ENCODE measurements at regions not wholly inside any gene's neighbourhood (a gene's known extent, or its start where the extent isn't known, plus 50 kb on each side); places are given as distances from the start of the nearest gene placed in this dataset.
A peak's percentile ranks its signal among the peaks of the same experiment; 100 is the strongest.

GRCh38 chr4:119932277-119932676 is 134.4 kb downstream of the MAD2L1 start:
- no peaks in the 10 kb centered on the region for H3K27me3 ChIP-seq (replicated peaks; ENCODE audit: control insufficient read depth, insufficient read depth, low read length)
- H3K9me3 ChIP-seq (ENCODE audit: control insufficient read depth, low read length) = no peaks in the 10 kb centered on the region
- no peaks in the 10 kb centered on the region for H3K36me3 ChIP-seq (ENCODE audit: control insufficient read depth, insufficient read depth, low read length, severe bottlenecking)
- H3K4me1 ChIP-seq (ENCODE audit: control insufficient read depth, insufficient read depth, low read length) = no peaks in the 10 kb centered on the region
- no peak overlapping the region for H3K4me3 ChIP-seq (ENCODE audit: low read length)
- H3K9ac ChIP-seq (ENCODE audit: low read length) = no peak overlapping the region
- DNase-seq (ENCODE audit: low read depth) = no peak

DNA sequence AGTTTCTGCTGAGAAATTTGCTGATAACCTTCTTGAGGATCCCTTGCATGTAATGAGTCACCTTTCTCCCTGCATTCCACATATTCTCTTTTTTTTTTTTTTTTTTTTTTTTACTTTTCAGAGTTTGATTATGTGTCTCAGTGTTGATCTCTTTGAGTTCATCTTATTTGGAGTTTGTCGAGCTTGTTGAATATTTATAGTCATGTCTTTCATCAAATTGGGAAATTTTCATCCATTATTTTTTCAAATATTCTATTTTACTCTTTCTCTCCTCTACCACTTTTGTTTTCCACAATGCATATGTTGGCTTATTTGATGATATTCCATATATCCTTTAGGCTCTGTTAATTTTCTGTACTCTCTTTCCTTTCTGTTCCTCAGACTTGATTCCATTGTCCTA is 136.1 kb downstream of the MAD2L1 start:
- Histone ChIP-seq H3K27me3 (replicated peaks; ENCODE audit: control insufficient read depth, insufficient read depth, low read length) (no peaks in the 10 kb centered on the region), H3K36me3 (ENCODE audit: control insufficient read depth, insufficient read depth, low read length, severe bottlenecking) (no peaks in the 10 kb centered on the region), H3K4me3 (ENCODE audit: low read length) (no peak overlapping the region), H3K4me1 (ENCODE audit: control insufficient read depth, insufficient read depth, low read length) (no peaks in the 10 kb centered on the region), H3K9ac (ENCODE audit: low read length) (no peak overlapping the region), H3K9me3 (ENCODE audit: control insufficient read depth, low read length) (no peaks in the 10 kb centered on the region)
- no peak for DNase-seq (ENCODE audit: low read depth)

- Histone ChIP-seq H3K9ac (ENCODE audit: low read length) (no peak overlapping the region), H3K27me3 (replicated peaks; ENCODE audit: control insufficient read depth, insufficient read depth, low read length) (no peaks in the 10 kb centered on the region), H3K4me1 (ENCODE audit: control insufficient read depth, insufficient read depth, low read length) (no peaks in the 10 kb centered on the region), H3K36me3 (ENCODE audit: control insufficient read depth, insufficient read depth, low read length, severe bottlenecking) (no peaks in the 10 kb centered on the region), H3K9me3 (ENCODE audit: control insufficient read depth, low read length) (no peaks in the 10 kb centered on the region), H3K4me3 (ENCODE audit: low read length) (no peak overlapping the region)
- DNase-seq (ENCODE audit: low read depth) = no peak
These were observed 144.8 kb downstream of the MAD2L1 start for GRCh38 chr4:119921830-119922229.

- no peak overlapping the region for H3K9ac ChIP-seq (ENCODE audit: low read length)
- H3K4me1 ChIP-seq (ENCODE audit: control insufficient read depth, insufficient read depth, low read length) = no peaks in the 10 kb centered on the region
- no peak for DNase-seq (ENCODE audit: low read depth)
- no peaks in the 10 kb centered on the region for H3K9me3 ChIP-seq (ENCODE audit: control insufficient read depth, low read length)
- H3K4me3 ChIP-seq (ENCODE audit: low read length) = no peak overlapping the region
- no peaks in the 10 kb centered on the region for H3K27me3 ChIP-seq (replicated peaks; ENCODE audit: control insufficient read depth, insufficient read depth, low read length)
- no peaks in the 10 kb centered on the region for H3K36me3 ChIP-seq (ENCODE audit: control insufficient read depth, insufficient read depth, low read length, severe bottlenecking)
These were observed 160.4 kb downstream of the MAD2L1 start for GRCh38 chr4:119906277-119906676.

DNA sequence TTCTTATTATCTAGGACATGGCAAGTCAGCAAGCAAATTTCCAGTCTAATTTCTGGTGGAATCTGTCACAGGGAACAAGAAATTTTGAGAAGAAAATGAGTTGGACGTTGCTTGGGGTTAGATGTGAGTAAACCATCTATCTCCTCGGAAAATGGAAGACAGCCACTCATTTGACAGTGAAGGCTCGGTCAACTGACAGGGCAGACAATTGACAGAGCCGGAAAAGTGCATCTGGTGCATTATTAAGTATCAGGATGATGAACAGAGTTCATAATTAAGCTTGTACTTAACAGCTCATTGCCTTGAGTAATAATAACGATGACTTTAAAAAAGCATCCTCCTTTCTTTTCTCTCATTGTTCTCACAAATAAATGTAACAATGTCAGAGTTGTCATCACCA is 168.4 kb downstream of the MAD2L1 start:
- Histone ChIP-seq H3K4me3 (ENCODE audit: low read length) (no peak overlapping the region), H3K9ac (ENCODE audit: low read length) (no peak overlapping the region), H3K4me1 (ENCODE audit: control insufficient read depth, insufficient read depth, low read length) (no peaks in the 10 kb centered on the region), H3K27me3 (replicated peaks; ENCODE audit: control insufficient read depth, insufficient read depth, low read length) (no peaks in the 10 kb centered on the region), H3K36me3 (ENCODE audit: control insufficient read depth, insufficient read depth, low read length, severe bottlenecking) (no peaks in the 10 kb centered on the region), H3K9me3 (ENCODE audit: control insufficient read depth, low read length) (no peaks in the 10 kb centered on the region)
- no peak for DNase-seq (ENCODE audit: low read depth)

DNA sequence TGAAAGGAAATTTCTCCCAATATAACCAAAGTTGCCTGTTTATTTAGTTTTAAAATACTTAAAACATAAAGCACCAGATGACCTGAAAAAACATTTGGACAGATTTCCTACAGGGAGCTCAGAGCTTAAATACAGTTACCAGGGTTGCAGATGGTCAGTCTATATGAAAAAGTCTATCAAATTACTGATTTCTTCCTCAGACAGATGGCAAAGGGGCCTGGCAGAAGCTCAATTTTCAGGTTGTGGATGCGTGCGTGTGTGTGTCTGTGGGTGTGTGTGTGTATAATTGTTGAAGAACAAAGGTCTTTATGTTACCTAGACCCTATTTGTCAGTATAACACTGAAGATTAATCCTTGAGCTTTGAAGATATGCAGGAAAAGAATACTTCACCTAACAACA is 169.4 kb downstream of the MAD2L1 start:
- no peaks in the 10 kb centered on the region for H3K36me3 ChIP-seq (ENCODE audit: control insufficient read depth, insufficient read depth, low read length, severe bottlenecking)
- H3K9me3 ChIP-seq (ENCODE audit: control insufficient read depth, low read length) = no peaks in the 10 kb centered on the region
- no peaks in the 10 kb centered on the region for H3K27me3 ChIP-seq (replicated peaks; ENCODE audit: control insufficient read depth, insufficient read depth, low read length)
- H3K4me1 ChIP-seq (ENCODE audit: control insufficient read depth, insufficient read depth, low read length) = no peaks in the 10 kb centered on the region
- no peak for DNase-seq (ENCODE audit: low read depth)
- no peak overlapping the region for H3K4me3 ChIP-seq (ENCODE audit: low read length)
- no peak overlapping the region for H3K9ac ChIP-seq (ENCODE audit: low read length)

DNA sequence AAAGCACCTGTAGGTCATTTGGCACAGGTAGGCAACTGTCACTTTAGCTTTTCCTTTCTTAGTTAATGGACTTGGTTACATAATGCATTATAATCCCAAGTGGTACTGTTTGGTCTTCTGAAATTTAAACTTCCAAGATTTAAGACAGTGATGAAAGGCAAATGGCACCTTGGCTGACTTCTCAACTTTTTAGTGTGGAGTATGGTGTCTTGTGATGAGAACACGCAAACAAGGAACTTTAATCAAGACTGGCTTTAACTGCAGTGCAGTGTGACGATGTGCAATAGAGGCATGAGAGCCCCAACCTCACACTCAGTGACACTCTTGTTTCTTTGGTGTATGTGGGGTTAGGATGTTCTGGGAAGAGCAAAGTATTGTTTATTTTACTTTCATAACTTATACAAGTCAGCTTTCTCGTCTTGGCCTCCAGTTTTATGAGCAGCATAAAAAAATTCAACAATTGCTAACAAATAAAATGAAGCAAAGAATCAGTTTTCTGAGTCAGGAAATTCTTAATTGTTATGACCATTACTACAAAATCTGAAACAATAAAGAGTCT is 171.9 kb downstream of the MAD2L1 start:
- Histone ChIP-seq H3K36me3 (ENCODE audit: control insufficient read depth, insufficient read depth, low read length, severe bottlenecking) (no peaks in the 10 kb centered on the region), H3K27me3 (replicated peaks; ENCODE audit: control insufficient read depth, insufficient read depth, low read length) (no peaks in the 10 kb centered on the region), H3K4me1 (ENCODE audit: control insufficient read depth, insufficient read depth, low read length) (no peaks in the 10 kb centered on the region), H3K4me3 (ENCODE audit: low read length) (no peak overlapping the region), H3K9me3 (ENCODE audit: control insufficient read depth, low read length) (no peaks in the 10 kb centered on the region), H3K9ac (ENCODE audit: low read length) (no peak overlapping the region)
- DNase-seq (ENCODE audit: low read depth) = no peak

DNA sequence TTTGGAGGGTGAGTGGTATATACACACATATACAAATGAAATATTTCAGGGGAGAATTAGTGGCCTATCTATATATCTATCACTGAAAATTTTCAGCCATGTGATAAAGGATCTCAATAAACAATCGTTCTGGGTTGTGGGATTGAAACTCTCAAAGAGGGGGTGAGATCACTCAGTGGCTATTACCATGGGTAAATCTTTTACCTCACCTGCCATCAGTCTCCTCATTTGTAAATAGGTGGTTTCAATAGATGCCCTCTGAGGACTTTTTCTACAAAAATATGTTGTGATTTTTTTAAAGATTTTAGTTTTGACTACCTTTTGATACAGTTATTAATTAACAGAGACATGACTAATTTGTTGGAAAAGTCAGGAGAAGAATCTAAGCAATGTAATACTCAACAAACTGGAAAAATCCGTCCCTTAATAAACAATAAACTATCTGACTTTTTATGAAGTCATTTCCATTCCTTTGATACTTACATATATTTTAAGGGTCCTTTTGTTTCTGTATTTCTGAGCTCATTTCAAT is 192.8 kb downstream of the MAD2L1 start:
- no peaks in the 10 kb centered on the region for H3K36me3 ChIP-seq (ENCODE audit: control insufficient read depth, insufficient read depth, low read length, severe bottlenecking)
- DNase-seq (ENCODE audit: low read depth) = no peak
- no peaks in the 10 kb centered on the region for H3K27me3 ChIP-seq (replicated peaks; ENCODE audit: control insufficient read depth, insufficient read depth, low read length)
- no peak overlapping the region for H3K4me3 ChIP-seq (ENCODE audit: low read length)
- no peak overlapping the region for H3K9ac ChIP-seq (ENCODE audit: low read length)
- no peaks in the 10 kb centered on the region for H3K9me3 ChIP-seq (ENCODE audit: control insufficient read depth, low read length)
- H3K4me1 ChIP-seq (ENCODE audit: control insufficient read depth, insufficient read depth, low read length) = no peaks in the 10 kb centered on the region

DNA sequence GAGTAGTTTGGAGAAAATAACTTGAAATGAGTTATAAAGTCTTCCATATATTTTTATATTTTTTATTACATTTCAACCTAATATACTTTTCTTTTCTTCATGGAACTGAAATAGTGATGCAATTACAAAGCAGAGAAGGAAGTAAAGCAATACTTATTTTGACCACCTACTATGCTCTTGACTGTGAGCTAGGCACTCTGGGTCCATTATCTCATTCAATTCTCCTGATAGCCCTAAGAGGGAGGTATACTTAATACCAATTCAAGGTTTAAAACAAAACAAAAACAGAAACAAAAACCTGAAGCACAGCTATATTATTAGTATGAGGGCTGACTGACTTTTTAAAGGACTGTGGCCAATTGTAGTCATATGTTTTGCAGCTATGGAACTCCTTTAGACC is 193.5 kb downstream of the MAD2L1 start:
- H3K4me3 ChIP-seq (ENCODE audit: low read length) = no peak overlapping the region
- no peaks in the 10 kb centered on the region for H3K36me3 ChIP-seq (ENCODE audit: control insufficient read depth, insufficient read depth, low read length, severe bottlenecking)
- H3K4me1 ChIP-seq (ENCODE audit: control insufficient read depth, insufficient read depth, low read length) = no peaks in the 10 kb centered on the region
- no peak overlapping the region for H3K9ac ChIP-seq (ENCODE audit: low read length)
- DNase-seq (ENCODE audit: low read depth) = no peak
- H3K27me3 ChIP-seq (replicated peaks; ENCODE audit: control insufficient read depth, insufficient read depth, low read length) = no peaks in the 10 kb centered on the region
- H3K9me3 ChIP-seq (ENCODE audit: control insufficient read depth, low read length) = no peaks in the 10 kb centered on the region

DNA sequence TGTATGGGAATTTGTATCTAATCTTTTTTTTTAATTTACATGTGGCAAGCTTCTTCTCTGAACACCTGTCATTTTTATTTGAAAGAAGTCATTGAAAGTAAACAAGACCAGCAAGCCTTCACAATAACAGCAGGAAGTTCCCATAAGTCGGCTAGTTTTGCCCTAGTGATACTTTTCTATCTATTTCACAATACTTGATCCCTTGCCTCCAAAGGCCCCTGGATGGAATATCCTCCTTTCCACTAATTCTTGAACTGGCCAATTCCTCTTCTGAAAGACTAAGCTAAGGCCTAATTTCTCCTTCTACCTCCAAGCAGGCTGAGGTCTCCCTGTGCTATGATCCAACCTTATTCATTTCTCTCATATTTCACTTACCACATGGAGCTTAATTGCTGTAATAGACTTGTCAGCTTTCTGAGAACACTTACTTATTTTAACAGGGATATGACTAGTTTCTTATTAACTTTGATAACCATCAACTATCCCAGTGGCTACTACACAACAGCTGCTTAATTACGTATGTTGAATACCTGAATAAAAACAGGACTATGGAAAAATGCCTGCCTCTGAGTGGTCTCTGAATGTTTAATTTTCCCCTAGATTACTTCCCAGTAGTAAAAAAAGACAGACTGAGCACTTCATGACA is 194.2 kb downstream of the MAD2L1 start:
- Histone ChIP-seq H3K4me1 (ENCODE audit: control insufficient read depth, insufficient read depth, low read length) (no peaks in the 10 kb centered on the region), H3K36me3 (ENCODE audit: control insufficient read depth, insufficient read depth, low read length, severe bottlenecking) (no peaks in the 10 kb centered on the region), H3K27me3 (replicated peaks; ENCODE audit: control insufficient read depth, insufficient read depth, low read length) (no peaks in the 10 kb centered on the region), H3K4me3 (ENCODE audit: low read length) (no peak overlapping the region), H3K9me3 (ENCODE audit: control insufficient read depth, low read length) (no peaks in the 10 kb centered on the region), H3K9ac (ENCODE audit: low read length) (no peak overlapping the region)
- no peak for DNase-seq (ENCODE audit: low read depth)

DNA sequence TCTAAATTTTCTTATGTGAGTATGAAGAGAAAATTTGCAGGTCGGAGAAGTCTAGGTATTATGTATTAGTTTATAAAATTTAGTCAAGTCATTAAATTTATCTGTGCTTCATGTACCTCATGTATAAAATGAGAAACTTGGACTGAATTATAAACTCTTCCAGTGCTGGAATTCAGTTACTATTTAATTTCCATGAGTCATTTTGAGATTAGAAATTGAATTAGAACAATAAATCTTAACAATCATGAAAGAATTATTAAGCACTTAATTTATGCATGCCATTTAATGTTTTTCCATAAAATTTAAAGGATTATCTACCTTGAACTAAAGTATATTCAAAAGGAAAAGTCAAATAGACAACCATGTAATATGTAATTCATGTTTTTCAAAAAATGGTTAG is 195.8 kb downstream of the MAD2L1 start:
- Histone ChIP-seq H3K4me3 (ENCODE audit: low read length) (no peak overlapping the region), H3K4me1 (ENCODE audit: control insufficient read depth, insufficient read depth, low read length) (peaks cover 6% of the 10 kb centered on the region), H3K9ac (ENCODE audit: low read length) (no peak overlapping the region), H3K27me3 (replicated peaks; ENCODE audit: control insufficient read depth, insufficient read depth, low read length) (no peaks in the 10 kb centered on the region), H3K9me3 (ENCODE audit: control insufficient read depth, low read length) (no peaks in the 10 kb centered on the region), H3K36me3 (ENCODE audit: control insufficient read depth, insufficient read depth, low read length, severe bottlenecking) (no peaks in the 10 kb centered on the region)
- DNase-seq (ENCODE audit: low read depth) = no peak

DNA sequence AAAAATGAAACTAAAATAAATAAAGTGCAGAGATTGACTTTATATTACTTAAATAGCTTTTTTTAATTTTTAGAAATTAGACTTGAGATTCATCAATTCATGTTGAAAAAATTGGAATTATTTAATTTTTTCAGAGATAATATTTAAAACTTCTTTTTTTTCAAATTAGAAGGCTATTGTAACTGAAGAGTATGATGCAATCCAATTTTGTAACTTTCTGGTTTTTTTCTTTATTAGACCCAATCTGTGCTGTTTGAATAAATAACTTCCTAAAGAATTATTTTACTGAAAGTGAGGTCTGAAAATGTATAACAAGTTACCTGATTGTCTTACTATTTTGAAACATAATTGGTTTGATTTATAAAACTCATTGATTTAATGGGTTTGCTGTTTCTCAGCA is 200.9 kb downstream of the MAD2L1 start:
- Histone ChIP-seq H3K27me3 (replicated peaks; ENCODE audit: control insufficient read depth, insufficient read depth, low read length) (no peaks in the 10 kb centered on the region), H3K4me3 (ENCODE audit: low read length) (no peak overlapping the region), H3K4me1 (ENCODE audit: control insufficient read depth, insufficient read depth, low read length) (peaks cover 8% of the 10 kb centered on the region), H3K9me3 (ENCODE audit: control insufficient read depth, low read length) (no peaks in the 10 kb centered on the region), H3K36me3 (ENCODE audit: control insufficient read depth, insufficient read depth, low read length, severe bottlenecking) (no peaks in the 10 kb centered on the region), H3K9ac (ENCODE audit: low read length) (no peak overlapping the region)
- DNase-seq (ENCODE audit: low read depth) = peak; percentile 52

Measured in adipocyte (in vitro differentiated cells).